HG03575 (cell line): ENCODE measurements at regions not wholly inside any gene's neighbourhood (a gene's known extent, or its start where the extent isn't known, plus 50 kb on each side); places are given as distances from the start of the nearest gene placed in this dataset.
"Not testable (repeated sequence)": the region's sequence is repeated elsewhere in the genome, so short reads cannot be mapped to it uniquely, and the experiment has no call there.

ENCODE experiments used
- ATAC-seq: cut with Tn5 transposase; IDR thresholded peaks from one replicate; pipeline ENCODE4 v1.9.1; 2021; ENCODE audit not compliant: unreplicated experiment, insufficient number of reproducible peaks, low FRiP score; ENCODE audit errors: extremely low read depth

GRCh38 chr1:87969040-87969439 lies 640.4 kb downstream of the LMO4 start:
- ATAC-seq, result no peak

DNA sequence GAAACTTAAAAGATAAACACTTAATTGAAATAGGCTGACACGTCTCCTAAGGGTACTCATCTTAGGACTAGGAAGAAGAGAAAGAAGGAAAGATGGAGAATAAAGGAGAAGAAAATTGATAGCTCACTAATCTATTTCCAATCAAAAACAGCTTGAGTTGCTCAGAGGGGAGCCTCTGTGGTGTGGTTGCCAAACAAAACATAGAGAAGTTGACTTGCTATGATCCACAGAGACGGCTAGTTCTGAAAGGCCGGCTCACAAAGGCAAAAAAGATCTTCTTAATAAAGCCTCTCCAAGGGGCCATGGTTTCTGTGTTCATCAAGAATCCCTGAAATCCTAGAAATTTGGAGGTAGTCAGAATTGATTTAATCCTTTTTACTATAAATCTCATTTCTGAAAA lies 644.1 kb downstream of the LMO4 start:
- no peak for ATAC-seq

DNA sequence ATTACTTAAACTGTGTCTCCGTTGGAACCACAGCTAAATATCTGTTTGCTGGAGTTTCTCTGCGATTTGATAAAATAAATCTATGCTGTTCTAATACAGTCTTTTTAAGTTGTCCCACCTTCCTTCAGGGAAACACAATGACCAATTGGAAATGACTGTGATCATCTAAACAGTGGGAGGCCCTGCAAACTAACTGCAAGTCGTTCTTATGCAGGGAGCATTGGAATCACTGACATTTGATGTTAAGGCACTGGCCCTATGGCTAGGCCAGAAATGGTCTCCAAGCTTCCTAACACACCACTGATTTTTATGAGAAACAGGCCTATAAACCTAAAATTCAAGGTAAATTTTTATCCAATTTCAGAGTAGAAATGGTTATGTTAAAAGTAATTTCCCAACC lies 645.2 kb downstream of the LMO4 start:
- no peak for ATAC-seq

- no peak for ATAC-seq
Measured at GRCh38 chr1:87976316-87976715, 647.6 kb downstream of the LMO4 start.

DNA sequence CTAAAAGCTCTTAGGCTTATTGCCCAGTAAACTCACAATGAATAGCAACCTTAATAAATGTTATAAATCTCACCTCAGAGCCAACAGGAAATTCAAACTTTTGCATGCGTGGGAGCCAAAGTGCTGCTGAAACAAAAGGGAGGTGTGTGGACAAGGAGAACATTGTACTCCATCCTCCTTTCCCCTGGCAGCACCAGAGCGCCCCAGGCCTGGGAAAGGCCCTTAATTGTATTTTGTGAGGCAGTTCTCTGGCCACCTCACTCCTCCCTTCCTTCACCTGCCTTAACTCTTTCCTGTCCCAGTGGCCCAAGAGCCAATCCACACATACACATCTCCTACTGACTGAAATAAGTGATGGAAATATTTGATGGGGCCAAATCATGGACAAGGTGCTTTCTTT lies 648.5 kb downstream of the LMO4 start:
- ATAC-seq, result no peak

DNA sequence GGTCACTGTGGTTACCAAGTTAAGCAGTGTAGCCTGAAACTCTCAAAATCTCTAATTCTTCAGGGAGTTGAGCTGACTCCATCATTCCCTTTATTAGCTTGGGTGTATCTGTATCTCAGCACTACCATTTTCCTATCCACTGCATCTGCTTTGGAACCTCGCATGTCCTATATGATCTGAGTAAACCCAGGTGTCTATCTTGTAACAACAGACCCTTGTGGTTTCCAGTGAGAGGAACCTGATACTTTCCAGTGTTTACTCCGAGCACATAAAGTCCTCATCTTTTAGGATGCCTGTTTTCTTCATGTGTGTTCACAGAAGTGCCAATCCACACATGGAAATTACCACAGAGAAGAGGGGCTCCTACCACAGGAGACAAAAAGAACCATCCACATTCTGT lies 650.4 kb downstream of the LMO4 start:
- ATAC-seq, result no peak

DNA sequence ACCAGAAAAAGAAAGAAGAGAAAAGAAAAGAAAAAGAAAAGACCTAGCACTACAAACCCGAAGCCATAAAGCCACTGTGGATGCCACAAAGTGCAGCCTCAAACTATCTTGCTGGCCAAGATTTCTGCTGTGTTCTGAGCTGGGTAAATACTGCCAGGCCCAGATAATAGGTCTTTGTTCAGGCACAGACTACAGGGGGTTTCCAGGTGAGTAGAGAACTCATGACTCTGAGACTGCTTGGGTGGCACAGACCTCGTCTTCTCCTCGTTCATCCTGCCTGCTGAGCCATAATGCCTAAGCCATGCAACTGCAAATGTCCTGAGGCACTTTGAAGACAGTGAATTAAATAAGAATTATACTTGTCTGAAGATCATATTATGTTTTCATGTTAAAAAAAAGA lies 651.8 kb downstream of the LMO4 start:
- no peak for ATAC-seq

DNA sequence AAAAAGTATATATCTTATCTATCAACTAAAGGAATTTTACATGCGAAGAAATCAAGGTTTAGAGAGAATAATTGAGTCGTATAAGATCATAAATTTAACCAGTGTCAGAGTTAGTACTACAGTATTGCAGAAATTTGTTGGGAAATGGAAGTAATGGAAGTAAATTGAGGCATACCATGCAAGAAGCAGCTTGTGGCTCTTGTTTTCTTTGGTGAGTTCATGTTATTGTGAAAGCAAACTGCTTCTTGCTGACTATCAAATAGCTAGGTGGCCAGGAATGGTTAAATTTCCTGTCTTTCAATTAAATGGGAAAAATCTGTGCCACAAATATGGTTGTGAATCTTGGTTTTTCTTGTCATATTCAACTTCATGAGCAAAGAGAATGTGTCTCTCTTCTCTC lies 652.7 kb downstream of the LMO4 start:
- ATAC-seq, result no peak

- ATAC-seq, result no peak
Measured at GRCh38 chr1:87981810-87982209, 653.1 kb downstream of the LMO4 start.

DNA sequence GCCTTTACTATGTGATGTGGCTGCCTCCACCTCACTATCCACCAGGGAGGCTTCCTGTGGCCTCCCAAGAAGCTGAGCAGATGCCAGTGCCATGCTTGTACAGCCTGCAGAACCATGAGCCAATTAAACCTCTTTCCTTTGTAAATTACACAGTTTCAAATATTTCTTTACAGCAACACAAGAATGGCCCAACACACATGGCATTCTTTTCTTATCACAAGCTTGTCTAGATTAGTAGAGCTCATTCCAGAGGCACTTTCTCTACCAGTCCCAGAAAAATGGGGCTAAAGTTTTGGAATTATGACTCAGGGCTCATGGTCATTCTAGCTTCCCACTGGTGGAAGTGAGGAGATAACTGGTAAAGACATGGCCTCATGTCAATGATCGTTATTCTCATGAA lies 655.2 kb downstream of the LMO4 start:
- ATAC-seq, result no peak

GRCh38 chr1:87985071-87985470 lies 656.4 kb downstream of the LMO4 start:
- ATAC-seq, result no peak

DNA sequence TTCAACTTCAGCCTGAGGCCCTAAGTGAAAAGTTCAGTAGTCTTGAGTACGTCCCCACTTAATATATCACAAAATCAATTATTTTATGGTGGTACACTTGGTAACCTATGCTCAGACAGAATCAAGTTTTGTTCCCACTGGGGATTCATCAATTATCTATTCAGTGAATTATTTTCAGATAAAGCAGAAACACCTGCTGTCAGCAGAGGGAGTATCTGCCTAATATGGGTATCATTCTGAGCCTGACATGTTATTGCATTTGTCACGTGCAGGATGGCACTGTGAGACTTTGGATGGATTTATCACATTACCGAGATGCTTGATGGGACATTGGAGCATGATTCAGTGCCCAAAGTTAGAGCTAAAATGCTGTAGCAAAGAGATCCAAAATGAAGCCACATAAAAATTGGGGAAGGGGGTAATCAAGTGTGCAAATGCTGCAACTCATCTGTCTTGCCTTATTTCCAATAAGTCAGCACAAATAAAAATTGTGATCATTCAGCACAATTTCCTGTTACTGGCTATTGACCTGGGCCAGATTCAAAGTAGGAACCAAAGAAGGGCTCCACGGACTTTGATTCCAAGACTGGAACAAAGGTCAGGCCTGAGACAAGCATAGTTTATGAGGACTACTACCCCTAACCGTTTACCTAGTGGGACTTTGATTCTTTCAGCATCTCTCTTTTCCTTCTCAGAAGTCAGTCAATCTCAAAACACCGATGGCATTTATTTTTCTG lies 657.6 kb downstream of the LMO4 start:
- no peak for ATAC-seq

- no peak for ATAC-seq
Measured at GRCh38 chr1:87989346-87989745, 660.7 kb downstream of the LMO4 start.

DNA sequence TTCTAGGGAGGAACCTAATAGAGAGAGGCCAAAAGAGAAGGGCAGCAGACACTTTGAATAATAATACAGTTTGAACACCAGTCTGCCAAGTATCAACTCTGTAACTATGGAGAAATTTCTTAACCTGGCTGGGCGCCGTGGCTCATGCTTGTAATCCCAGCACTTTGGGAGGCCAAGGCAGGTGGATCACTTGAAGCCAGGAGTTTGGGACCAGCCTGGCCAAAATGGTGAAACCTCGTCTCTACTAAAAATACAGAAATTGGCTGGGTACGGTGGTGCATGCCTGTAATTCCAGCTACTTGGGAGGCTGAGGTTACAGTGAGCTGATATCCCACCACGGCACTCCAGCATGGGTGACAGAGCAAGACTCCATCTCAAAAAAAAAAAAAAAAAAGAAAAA lies 663.9 kb downstream of the LMO4 start:
- not testable (repeated sequence) for ATAC-seq

DNA sequence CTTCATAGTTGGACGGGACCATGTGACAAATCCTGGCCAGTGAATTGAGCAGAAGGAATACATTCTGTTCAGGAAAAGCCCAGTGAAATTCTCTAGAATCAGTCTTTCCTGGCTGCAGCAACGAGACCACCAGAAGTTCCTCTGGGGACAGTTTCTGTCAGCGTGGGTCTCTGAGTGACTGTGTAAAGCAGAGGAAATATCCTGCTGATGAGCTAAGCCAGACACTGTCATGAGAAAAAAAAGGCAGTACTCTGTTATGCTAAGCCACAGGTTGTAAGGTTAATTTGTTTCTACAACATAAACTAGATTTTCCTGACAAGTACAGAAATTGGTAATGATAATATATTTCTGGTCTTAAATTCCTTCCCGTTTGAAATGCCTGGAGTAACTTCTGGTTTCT lies 664.4 kb downstream of the LMO4 start:
- no peak for ATAC-seq

GRCh38 chr1:87999852-88000251 lies 671.2 kb downstream of the LMO4 start:
- ATAC-seq, result no peak

DNA sequence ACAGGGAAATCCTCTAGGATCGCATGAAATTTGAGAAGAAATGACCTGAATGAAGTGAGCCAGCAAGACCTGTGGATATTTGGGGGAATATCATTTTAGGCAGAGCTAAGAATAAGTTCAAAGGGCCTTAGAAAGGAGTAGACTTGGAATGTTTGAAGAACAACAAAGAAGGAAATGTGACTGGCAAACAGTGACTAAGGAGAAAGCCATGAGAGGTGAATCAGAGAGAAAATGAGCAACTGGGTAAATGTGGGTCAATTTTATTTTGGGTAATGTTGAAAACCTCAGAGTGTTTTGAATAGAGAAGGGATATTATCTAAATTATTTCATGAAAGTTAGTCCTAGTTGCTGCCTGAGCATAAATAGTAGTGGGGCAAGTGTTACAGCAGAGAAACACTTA lies 672.8 kb downstream of the LMO4 start:
- ATAC-seq, result no peak

DNA sequence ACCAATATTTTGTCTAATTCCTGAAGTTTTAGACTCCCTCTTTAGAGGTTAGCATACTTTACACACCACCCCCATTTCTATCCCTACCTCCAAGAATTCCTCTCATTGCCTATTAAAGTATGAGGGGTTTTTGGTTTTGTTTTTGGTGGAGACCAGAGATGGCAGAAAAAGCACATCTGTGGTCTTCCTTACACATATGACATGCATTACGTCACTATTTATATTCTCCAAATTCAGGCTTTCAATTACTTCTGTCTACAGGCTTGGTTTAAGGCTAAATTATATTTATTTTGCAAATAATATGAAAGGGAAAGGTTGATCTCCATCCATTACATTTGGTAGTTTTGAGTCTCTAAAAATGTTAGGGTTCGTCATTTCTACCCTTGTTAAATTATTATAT lies 674.6 kb downstream of the LMO4 start:
- no peak for ATAC-seq

DNA sequence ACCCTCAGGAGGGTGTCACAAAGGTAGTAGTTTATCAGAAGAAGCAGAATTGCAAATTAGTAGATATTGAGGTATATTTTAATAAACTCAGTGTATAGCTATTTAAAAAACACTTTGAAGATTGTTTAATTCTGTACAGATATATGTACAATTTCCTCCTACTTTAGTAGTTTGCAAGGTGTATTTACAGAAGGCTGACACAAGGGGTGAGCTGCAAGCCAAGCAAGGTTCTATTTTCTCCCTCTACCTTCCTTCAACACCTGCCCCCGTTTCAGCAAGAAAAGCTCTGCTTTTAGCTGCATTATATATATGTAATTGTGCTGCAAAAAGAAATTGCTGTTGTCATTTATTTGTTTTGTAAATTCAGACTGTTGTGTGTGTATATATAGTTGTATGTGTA lies 674.2 kb upstream of the PKN2 start:
- no peak for ATAC-seq

- no peak for ATAC-seq
Measured at GRCh38 chr1:88013485-88013884, 670.6 kb upstream of the PKN2 start.

DNA sequence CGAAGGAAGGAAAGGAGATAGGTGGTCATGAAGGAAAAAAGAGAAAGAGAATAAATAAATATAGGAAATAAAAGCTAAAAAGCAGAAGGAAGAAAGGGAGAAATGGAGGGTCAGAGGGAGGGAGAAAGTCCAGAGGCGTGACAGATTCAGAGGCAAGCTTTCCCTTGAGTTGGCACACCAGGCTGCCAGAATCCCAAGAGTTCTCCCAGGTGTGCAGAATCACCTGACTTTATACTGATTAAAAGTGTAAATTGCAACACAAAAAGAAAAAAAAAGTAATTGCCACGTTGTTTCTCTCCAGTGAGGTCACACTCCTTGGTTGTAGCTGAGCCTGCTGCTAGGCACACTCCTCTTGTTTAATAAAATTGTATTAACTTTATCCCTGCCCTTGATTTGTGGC lies 669.9 kb upstream of the PKN2 start:
- no peak for ATAC-seq
